ENCODE measurements at regions not wholly inside any gene's neighbourhood (a gene's known extent, or its start where the extent isn't known, plus 50 kb on each side); places are given as distances from the start of the nearest gene placed in this dataset.

DNA sequence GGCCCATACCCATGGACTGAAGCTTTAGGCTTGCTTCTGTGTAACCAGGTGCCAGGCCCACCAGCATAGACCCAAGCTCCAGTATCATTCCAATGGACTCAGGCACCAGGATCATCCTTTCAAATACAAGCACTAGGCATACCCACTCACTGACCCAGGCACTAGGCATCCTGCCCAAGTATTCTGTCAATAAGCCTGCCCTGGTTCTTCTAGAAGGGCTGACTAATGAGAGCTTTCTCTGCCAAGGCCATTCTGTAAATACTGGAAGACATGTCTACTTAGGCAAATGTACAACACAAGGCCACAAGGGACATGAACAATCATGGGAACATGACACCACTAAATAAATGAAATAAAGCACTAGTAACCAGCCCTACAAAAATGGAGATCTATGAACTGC lies 352.2 kb downstream of the FSCB start:
- intact Hi-C loops (cut with micrococcal nuclease) (no loop called here), dilution Hi-C loops (cut with HindIII; ENCODE audit: low sequenced_read_pairs, unreplicated experiment) (no loop called here), in situ Hi-C loops (cut with MboI; ENCODE audit: low sequenced_read_pairs) (no loop called here)
- H3K4me1 ChIP-seq (ENCODE audit: control insufficient read depth, insufficient read depth, low read length): no peaks in the 10 kb centered on the region
- ChIA-PET CTCF (no interaction called here), POLR2A (ENCODE audit: unreplicated experiment) (no interaction called here)
- H3K9me1 ChIP-seq (ENCODE audit: insufficient read depth, low read length): no peaks in the 10 kb centered on the region
- no peak overlapping the region for H2BK15ac ChIP-seq (ENCODE audit: low read depth, low read length)
- H4K8ac ChIP-seq (ENCODE audit: low read depth in 2 of 2, low read length in 2 of 2): no peak overlapping the region
- no peak overlapping the region for H2AK9ac ChIP-seq (replicated peaks; ENCODE audit: low read depth, low read length, poor library complexity)
- ATAC-seq (ENCODE audit: low read depth): no peak
- H3K79me1 ChIP-seq (ENCODE audit: low read depth in 1 of 2, low read length in 2 of 2): no peaks in the 10 kb centered on the region
- no peak overlapping the region for H3K4me2 ChIP-seq (ENCODE audit: low read depth, low read length)
- no peak overlapping the region for H3K9ac ChIP-seq (ENCODE audit: low read depth, low read length)
- no peaks in the 10 kb centered on the region for H4K20me1 ChIP-seq (ENCODE audit: insufficient read depth, low read length)
- H2AK5ac ChIP-seq (ENCODE audit: low read depth, low read length): no peak overlapping the region
- no peak overlapping the region for H3K14ac ChIP-seq (replicated peaks; ENCODE audit: low read depth, low read length)
- H4K91ac ChIP-seq (ENCODE audit: insufficient read depth, low read depth, low read length): no peak overlapping the region
- no peak overlapping the region for H3K56ac ChIP-seq (ENCODE audit: extremely low read depth, insufficient read depth, low read length)
- H3K27me3 ChIP-seq (ENCODE audit: control insufficient read depth, insufficient read depth, low read length): no peaks in the 10 kb centered on the region
- no peak overlapping the region for H3K4me3 ChIP-seq (ENCODE audit: insufficient read depth, low read depth, low read length)
- H3K23ac ChIP-seq (ENCODE audit: low read depth, low read length): no peak overlapping the region
- H2BK120ac ChIP-seq (ENCODE audit: low read depth, low read length): no peak overlapping the region
- no peaks in the 10 kb centered on the region for H3K36me3 ChIP-seq (ENCODE audit: control insufficient read depth, insufficient read depth, low read length)
- no peak for DNase-seq
- H3K27ac ChIP-seq (ENCODE audit: insufficient read depth, low read length): no peak overlapping the region
- no peak overlapping the region for H2BK5ac ChIP-seq (ENCODE audit: low read depth, low read length, poor library complexity, severe bottlenecking)
- peaks cover 8% of the 10 kb centered on the region for H3K9me3 ChIP-seq (ENCODE audit: control insufficient read depth, insufficient read depth, low read length)
- no TSS peak for BruUV-seq (replicated peaks)
- no peak overlapping the region for H3K4ac ChIP-seq (ENCODE audit: low read depth, low read length)
- TF ChIP-seq RFX5 (IDR thresholded peaks at IDR 0.05; ENCODE audit: low read depth, low read length) (no peak), SMC3 (IDR thresholded peaks at IDR 0.05; ENCODE audit: low read depth, low read length) (no peak), NFE2L2 (IDR thresholded peaks at IDR 0.05; ENCODE audit: low read depth, low read length) (no peak), RAD21 (IDR thresholded peaks at IDR 0.05; ENCODE audit: low read length) (no peak), MAZ (IDR thresholded peaks at IDR 0.05; ENCODE audit: borderline replicate concordance, low read depth, low read length) (no peak), POLR2A (IDR thresholded peaks at IDR 0.05; ENCODE audit: low read depth, low read length) (no peak), FOS (IDR thresholded peaks at IDR 0.05; ENCODE audit: low read depth, low read length) (no peak), RCOR1 (IDR thresholded peaks at IDR 0.05; ENCODE audit: insufficient replicate concordance, low read length) (no peak), CHD1 (IDR thresholded peaks at IDR 0.05; ENCODE audit: low read depth, low read length) (no peak), BHLHE40 (IDR thresholded peaks at IDR 0.05; ENCODE audit: low read depth, low read length) (no peak), CEBPB (IDR thresholded peaks at IDR 0.05; ENCODE audit: low read depth, low read length) (no peak), MAFK (IDR thresholded peaks at IDR 0.05; ENCODE audit: low read depth, low read length) (no peak), MXI1 (IDR thresholded peaks at IDR 0.05; ENCODE audit: borderline replicate concordance, low read depth, low read length) (no peak)
- TF ChIP-seq, protein P1, sequence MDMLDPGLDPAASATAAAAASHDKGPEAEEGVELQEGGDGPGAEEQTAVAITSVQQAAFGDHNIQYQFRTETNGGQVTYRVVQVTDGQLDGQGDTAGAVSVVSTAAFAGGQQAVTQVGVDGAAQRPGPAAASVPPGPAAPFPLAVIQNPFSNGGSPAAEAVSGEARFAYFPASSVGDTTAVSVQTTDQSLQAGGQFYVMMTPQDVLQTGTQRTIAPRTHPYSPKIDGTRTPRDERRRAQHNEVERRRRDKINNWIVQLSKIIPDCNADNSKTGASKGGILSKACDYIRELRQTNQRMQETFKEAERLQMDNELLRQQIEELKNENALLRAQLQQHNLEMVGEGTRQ (IDR thresholded peaks at IDR 0.05; ENCODE audit: low read depth, low read length): no peak
- TF ChIP-seq, protein P2, sequence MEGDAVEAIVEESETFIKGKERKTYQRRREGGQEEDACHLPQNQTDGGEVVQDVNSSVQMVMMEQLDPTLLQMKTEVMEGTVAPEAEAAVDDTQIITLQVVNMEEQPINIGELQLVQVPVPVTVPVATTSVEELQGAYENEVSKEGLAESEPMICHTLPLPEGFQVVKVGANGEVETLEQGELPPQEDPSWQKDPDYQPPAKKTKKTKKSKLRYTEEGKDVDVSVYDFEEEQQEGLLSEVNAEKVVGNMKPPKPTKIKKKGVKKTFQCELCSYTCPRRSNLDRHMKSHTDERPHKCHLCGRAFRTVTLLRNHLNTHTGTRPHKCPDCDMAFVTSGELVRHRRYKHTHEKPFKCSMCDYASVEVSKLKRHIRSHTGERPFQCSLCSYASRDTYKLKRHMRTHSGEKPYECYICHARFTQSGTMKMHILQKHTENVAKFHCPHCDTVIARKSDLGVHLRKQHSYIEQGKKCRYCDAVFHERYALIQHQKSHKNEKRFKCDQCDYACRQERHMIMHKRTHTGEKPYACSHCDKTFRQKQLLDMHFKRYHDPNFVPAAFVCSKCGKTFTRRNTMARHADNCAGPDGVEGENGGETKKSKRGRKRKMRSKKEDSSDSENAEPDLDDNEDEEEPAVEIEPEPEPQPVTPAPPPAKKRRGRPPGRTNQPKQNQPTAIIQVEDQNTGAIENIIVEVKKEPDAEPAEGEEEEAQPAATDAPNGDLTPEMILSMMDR (conservative IDR thresholded peaks at IDR 0.05; ENCODE audit: low read depth, low read length): no peak
- TF ChIP-seq, protein P3, sequence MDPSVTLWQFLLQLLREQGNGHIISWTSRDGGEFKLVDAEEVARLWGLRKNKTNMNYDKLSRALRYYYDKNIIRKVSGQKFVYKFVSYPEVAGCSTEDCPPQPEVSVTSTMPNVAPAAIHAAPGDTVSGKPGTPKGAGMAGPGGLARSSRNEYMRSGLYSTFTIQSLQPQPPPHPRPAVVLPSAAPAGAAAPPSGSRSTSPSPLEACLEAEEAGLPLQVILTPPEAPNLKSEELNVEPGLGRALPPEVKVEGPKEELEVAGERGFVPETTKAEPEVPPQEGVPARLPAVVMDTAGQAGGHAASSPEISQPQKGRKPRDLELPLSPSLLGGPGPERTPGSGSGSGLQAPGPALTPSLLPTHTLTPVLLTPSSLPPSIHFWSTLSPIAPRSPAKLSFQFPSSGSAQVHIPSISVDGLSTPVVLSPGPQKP (IDR thresholded peaks at IDR 0.05; ENCODE audit: borderline replicate concordance, low read depth, low read length): no peak
- H3K18ac ChIP-seq (ENCODE audit: low read depth, low read length): no peak overlapping the region
- H4K5ac ChIP-seq (ENCODE audit: low read depth, low read length): no peak overlapping the region
- H2AFZ ChIP-seq (replicated peaks; ENCODE audit: low read length, poor library complexity): no peak overlapping the region
- H2BK20ac ChIP-seq (ENCODE audit: low read depth, low read length): no peak overlapping the region
